ENCODE measurements at regions not wholly inside any gene's neighbourhood (a gene's known extent, or its start where the extent isn't known, plus 50 kb on each side); places are given as distances from the start of the nearest gene placed in this dataset.

DNA sequence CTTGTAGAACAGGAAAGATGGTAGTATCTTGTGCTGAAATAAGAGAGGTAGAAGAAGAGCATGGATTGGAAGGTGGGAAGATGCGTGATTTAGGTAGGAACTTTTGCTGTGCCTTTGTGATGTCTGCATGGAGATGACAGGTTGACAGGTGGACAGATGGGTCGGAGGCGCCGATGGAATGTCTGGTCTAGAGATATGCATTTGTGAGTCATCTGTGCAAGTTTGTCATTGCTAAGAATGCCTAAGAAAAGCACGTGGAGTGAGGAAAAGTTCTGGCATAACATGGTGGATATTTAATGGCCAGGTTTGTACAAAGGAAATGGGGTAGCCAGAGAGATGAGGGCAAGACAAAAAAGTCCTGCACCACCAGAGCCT, 76.0 kb upstream of the ARMC3 start:
- TF ChIP-seq CTCF (IDR thresholded peaks at IDR 0.05) (no peak), POLR2A (IDR thresholded peaks at IDR 0.05) (no peak)

All from lower leg skin (tissue), 3 donors.